HG02885 (cell line): ENCODE measurements at regions not wholly inside any gene's neighbourhood (a gene's known extent, or its start where the extent isn't known, plus 50 kb on each side); places are given as distances from the start of the nearest gene placed in this dataset.
"Not testable (repeated sequence)": the region's sequence is repeated elsewhere in the genome, so short reads cannot be mapped to it uniquely, and the experiment has no call there.

Experiments
- ATAC-seq: cut with Tn5 transposase; IDR thresholded peaks from one replicate; pipeline ENCODE4 v1.9.1; 2021; ENCODE audit warnings: mild to moderate bottlenecking; ENCODE audit not compliant: unreplicated experiment, poor library complexity

DNA sequence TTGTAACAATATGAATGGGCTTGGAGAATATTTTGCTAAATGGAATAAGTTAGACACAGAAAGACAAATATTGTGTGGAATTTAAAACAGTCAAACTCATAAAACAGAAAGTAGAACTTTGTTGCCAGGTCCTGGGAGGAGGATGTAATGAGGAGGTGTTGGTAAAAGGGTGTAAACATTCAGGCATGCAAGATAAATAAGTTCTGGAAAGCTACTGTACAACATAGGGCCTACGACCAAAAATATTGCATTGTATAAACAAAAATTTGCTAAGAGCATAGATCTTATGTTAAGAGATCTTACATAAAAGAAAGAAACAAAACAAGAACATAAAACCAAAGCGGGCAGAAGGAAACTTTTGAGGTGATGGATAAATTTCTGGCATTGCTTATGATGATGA lies 1907.8 kb upstream of the PCDH20 start:
- ATAC-seq = no peak

DNA sequence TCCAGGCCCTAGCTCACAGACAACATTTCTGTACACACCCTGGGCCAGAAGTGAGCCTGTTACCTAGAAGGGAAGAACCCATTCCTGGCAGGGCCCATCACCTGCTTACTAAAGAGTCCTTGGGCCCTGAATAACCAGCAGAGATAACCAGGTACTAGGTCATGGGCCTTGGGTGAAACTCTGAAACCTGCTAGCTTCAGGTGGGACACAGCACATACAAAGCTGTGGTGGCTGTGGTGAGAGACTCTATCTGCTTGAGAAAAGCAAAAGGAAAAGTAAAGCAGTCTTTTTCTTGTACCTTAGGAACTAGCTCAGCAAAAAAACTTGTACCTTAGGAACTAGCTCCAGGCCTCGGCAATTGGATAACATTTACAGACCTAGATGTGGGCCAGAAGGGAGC lies 1895.9 kb upstream of the PCDH20 start:
- ATAC-seq = no peak

DNA sequence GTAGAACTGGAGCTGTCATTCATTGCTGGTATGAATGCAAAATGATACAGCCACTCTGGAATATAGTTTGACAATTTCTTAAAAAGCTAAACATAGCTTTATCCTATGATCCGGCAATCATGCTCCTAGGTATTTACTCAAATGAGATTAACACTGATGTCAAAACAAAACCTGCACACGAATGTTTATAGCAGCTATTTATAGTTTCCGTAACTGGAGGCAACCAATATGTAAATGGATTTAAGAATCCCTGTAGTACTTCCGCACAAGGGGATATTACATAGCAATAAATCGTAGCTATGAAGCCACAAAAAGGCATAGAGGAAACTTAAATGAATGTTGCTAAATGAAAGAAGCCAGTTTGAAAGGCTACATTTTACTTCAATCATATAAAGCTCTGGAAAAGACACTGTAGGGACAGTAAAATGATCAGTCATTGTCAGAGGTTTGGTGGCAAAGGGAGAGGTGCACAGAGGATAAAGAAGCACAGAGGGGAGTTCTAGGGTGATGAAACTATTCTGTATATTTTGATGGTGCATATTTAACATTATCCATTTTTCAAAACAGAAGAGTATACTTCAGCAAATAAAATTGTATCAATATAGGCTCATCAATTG lies 1893.0 kb upstream of the PCDH20 start:
- ATAC-seq = no peak

DNA sequence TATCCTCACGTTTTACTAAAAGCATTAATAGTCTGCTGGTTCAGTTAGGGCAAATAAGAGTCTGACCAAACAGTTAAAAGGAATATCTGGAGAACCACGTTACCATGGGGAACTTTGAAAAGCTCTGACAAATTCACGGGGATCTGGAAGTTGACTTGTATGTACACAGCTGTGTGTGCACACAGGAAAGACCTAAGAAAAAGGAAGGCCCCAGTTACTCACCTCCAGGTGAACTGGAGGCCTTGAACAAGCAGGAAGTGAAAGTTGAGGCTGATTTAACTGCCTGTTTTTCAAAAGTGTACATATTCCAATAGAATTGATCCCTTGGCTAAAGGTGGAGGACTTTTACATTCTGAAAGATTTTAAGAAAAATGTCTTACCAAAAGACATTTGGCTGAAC lies 1891.6 kb upstream of the PCDH20 start:
- ATAC-seq = no peak

DNA sequence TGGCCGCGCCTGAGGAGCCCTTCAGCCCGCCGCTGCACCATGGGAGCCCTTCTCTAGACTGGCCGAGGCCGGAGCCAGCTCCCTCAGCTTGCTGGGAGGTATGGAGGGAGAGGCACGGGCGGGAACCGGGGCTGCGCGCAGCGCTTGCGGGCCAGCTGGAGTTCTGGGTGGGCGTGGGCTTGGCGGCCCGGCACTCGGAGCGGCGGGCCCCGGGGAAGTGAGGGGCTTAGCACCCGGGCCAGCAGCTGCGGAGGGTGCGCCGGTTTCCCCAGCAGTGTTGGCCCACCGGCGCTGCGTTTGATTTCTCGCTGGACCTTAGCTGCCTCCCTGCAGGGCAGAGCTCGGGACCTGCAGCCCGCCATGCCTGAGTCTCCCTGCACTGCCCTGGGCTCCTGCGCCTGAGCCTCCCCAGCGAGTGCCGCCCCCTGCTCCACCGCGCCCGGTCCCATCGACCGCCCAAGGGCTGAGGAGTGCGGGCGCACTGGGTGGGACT lies 1890.0 kb upstream of the PCDH20 start:
- ATAC-seq = no peak

DNA sequence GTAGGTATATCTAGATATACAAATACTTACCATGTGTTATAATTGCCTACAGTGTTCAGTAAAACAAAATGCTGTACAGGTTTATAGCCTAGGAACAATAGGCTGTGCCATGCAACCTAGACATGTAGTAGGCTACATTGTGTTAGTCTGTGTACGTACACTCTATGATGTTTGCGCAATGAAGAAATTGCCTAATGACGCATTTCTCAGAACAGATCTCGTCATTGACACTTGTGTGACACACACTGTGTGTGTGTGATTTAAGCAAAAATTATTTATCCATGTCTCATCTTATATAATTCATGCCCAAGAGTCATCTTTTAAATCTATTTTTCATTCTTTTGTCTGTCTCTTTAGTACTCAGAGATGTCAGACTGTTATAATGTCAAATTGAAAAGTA lies 1888.8 kb upstream of the PCDH20 start:
- no peak for ATAC-seq

DNA sequence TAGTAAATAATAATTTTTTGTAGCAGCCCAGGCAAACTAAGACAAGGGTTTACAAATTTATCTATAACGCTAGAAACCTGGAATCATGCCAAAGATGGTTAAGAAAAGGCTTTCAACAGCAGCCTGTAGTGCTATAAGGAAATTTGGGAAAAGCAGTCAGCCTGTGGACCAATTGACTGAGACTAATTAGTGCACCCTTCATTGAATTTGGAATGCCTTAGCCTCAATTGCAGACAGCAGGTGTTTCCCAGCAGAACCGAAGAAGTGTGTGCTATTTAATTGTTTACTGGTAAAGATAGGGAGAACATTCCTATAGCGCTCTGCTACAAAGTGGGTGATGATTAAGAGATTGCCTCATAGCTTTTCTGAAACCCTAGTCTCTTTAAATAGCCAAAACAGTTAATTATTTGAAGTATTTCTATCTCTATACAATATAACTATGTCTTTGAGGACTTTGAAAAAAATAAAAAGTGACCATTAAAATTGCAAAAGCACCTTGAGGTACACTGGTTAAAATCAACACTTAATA lies 1884.3 kb upstream of the PCDH20 start:
- no peak for ATAC-seq

DNA sequence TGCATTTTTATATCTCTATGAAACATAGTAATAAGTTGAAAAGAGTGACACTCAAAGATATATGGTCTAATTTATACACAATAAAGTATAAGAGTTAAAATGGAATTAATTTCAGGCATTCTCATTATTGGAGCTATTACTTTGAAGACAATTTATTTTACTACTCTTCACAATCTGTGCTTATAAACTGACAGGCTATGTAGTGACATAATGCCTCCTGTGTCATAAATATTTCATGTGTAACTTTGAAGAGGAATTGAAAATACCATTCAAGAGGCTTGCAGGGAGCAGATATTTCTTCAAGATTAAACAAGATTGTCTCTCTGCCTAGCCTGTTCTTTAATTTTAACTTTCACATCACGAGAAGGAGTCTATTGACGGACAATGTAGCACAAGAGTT lies 1881.5 kb upstream of the PCDH20 start:
- no peak for ATAC-seq

DNA sequence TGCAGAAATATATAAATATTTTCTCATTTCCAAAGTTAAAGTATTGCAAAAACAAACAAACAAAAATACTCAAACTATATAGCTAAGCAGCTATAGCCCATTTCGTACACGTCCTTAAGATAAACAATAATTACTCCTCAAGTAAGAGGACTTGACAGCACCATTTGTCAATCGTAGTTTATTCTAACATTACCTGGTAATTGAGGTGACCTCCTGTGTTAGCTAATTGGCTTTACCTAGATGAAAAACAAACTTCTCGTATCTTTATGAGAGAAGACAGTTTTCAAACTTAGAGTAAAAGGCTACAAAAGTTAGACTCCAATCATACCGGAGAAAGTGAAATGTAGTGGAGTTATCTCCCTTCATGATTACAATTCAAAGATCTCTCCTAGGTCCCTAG lies 1876.1 kb upstream of the PCDH20 start:
- ATAC-seq = no peak

DNA sequence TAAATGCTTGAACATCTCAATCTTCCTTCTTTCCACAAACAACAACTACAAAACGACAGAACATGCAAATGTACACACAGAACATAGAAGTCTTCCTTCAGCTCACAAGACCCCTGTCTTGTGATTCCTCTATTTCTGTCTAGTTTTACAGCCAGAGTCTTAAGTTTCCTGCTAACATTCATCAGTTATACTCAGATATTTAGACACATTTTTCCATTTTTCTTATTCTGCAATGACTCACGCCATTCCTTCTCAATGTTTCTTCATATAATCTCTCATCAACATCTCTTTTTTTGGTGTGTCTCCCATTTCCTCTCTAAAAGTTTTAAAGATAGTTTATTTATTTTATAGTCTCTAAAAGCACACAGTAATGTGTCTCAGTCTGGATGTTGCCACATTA lies 1872.9 kb upstream of the PCDH20 start:
- no peak for ATAC-seq

DNA sequence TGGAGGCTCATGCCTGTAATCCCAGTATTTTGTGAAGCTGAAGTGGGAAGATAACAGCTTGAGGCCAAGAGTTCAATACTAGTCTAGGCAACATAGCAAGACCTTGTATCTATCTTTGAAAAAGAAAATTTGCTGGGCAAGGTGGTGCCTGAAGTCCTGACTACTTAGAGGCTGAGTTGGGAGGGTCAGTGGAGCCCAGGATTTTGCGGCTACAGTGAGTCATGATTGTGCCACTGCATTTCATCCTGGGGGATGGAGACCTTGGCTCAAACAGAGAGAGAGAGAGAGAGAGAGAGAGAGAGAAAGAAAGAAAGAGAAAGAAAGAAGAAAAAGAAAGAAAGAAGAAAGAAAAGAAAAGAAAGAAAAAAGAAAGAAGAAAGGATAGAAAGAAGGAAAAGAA lies 1872.3 kb upstream of the PCDH20 start:
- no peak for ATAC-seq

DNA sequence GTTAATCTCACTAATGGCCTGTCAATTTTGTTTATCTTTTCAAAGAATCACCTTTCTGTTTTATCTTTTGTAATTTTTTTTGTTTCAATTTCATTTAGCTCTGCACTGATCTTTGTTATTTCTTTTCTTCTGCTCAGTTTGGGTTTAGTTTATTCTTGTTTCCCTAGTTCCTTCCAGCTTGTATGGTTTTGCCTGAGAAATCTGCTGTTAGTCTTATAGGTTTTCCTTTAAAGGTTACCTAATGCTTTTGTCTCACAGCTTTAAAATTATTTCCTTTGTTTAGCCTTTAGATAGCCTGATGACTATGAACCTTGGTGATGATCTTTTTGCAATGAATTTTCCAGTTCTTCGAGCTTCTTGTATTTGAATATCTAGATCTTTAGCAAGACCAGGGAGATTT lies 1869.8 kb upstream of the PCDH20 start:
- no peak for ATAC-seq

DNA sequence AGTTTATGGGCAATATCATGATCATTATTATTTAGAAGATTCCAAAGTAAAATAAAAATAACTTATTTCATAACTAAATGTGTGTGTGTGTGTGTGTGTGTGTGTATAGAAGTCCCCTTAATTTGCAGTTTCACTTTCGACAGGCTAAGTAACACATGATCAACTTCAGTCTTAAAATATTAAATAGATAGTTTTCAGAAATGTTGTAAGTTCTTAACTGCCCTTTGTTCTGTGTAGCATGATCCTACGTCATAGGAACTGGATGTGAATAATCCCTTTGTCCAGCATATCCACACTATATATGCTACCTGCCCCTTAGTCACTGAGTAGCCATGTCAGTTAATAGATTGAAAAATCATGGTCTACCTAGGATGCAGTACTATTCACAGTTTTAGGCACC lies 1863.5 kb upstream of the PCDH20 start:
- ATAC-seq = no peak

DNA sequence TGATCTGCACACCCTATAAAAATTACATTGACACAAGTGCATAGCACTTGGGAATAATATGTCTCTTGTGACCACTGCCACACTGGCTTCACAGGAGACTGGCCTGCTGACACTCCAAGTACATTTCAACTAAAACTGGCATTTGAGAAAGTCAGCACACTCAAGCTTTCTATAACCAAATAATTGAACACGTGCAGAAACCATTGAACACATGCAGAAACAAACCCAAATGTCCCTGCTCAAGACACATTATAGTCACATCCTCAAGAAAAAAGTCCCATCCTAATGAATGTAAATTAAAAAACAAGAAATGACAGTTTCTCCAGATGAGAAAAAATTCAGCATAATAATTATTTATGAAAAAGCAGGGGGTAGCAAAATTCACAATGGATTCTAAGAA lies 1859.1 kb upstream of the PCDH20 start:
- ATAC-seq = no peak

DNA sequence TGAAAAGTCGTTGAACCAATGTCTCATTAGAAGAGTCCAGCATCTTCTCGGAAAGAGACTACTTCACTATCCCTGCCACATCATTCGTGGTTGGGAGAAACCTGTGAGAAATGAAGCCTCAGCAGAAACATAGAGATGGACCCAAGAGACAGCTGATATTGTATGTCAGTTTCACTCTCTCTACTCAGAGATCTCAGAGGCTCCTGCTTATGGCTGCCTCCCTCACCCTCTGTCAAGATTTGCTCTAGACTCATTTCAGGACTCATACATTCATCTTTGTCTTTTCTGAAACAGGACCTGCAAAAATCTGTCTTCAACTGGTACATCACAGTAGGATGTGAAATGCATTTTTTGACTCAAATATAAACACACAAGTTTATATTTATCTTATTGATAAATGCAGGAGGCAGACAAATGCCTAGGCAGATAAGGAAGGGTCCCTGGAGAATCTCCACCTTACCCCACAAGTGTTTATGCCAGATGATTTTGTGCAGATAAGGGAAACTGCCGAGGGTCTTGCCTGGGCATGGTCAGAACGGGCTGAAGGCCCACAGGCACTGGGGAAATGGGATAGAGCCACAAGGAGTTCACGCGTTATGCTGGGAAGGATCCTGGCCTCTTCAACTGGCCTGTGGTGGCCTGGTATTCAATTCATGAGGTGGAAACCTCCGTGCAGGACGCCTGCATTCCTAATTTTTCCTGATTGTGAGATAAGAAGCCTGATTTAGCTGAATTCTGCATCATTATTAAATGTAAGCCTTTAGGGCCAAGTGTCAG lies 1834.0 kb upstream of the PCDH20 start:
- no peak for ATAC-seq

DNA sequence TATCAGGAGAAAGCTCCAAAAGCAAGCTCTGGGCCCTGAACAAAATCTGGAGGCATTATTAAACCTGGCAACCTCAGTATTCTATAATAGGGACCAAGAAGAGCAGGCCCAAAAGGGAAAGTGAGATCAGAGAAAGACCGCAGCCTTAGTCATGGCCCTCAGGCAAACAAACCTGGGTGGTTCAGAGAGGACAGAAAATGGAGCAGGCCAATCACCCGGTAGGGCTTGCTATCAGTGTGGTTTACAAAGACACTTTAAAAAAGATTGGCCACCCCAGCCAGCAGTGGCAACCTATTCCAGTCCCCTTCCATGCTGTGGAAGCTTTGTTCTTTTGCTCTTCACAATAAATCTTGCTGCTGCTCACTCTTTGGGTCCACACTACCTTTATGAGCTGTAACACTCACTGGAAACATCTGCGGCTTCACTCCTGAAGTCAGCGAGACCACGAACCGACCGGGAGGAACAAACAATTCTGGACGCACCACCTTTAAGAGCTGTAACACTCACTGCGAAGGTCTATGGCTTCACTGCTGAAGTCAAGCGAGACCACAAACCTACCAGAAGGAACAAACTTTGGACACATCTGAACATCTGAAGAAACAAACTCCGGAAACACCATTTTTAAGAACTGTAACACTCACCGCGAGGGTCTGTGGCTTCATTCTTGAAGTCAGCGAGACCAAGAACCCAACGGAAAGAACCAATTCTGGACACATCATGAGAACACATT lies 1821.2 kb upstream of the PCDH20 start:
- not testable (repeated sequence) for ATAC-seq

DNA sequence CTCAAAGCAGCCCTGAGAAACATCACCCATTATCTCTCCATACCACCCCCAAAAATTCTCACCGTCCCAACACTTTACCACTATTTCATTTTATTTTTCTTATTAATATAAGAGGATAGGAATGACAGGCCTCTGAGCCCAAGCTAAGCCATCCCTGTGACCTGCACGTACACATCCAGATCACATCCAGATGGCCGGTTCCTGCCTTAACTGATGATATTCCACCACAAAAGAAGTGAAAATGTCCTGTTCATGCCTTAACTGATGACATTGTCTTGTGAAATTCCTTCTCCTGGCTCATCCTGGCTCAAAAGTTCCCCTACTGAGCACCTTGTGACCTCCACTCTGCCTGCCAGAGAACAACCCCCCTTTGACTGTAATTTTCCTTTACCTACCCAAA lies 1802.9 kb upstream of the PCDH20 start:
- not testable (repeated sequence) for ATAC-seq

DNA sequence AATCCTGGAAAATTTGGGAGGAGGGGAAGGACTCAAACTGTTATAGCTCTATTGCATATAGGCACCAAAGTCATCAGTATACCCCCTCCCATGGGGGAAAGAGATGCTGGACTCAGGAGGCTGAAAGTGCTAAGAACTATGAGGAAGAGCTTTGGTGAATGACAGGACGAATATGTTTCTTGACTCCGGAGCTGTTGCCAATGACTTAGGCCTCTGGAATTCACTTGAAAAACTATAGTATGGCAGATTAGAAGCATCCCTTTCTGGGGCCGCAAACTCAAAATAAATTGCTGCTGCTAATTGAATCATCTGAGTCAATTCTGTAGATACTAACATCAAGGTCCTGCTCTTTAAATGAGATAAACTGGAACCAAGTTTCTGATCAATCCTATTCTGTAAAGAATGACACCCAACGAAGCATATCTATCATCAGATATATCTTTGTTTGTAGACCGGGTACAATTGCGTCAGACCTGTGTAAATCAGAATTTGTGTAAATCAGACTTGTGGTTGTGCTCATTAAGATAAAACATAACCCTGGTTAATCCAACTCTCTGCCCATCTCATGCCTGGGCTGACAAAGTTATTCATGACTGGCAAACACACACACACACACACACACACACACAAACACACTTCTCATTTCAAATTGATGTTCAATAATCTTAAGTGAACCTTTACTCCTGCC lies 1793.8 kb upstream of the PCDH20 start:
- ATAC-seq = no peak

DNA sequence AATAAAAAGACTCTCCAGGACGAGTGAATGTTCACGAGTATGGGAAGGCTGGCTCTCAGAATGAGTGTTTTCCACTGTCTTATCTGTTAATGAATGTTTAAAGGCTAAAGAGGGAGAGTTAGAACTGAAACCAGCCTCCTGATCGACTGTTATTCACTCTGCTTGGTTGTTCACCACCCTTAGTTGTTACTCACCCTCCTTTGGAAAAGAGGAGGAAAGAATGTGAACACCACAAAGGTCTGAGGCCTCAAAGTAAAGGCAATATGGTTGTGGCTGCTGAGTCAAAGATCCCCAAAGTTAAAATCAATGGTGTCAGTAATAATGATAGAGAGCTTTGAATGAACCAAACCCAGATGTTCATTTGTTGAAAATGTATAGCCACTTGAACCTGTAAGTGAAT lies 1793.2 kb upstream of the PCDH20 start:
- no peak for ATAC-seq

DNA sequence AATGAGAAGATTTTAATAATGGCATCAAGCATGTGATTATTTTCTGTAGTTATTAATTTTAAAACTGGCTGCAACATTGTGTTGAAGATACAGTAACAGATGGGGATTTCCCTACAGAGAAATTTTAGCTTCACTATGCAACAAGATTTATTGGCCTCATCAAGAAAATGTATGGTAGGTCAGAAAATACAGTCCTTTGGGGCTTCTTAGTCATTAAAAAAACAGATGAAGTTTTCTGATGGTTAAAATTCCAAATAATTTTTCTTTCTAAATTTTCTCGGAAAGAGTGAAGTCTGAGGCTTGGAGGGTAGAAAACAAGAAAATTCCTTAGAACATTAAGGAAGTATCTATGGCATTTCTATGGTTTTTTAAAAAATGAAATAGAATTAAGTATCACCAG lies 1790.8 kb upstream of the PCDH20 start:
- no peak for ATAC-seq

DNA sequence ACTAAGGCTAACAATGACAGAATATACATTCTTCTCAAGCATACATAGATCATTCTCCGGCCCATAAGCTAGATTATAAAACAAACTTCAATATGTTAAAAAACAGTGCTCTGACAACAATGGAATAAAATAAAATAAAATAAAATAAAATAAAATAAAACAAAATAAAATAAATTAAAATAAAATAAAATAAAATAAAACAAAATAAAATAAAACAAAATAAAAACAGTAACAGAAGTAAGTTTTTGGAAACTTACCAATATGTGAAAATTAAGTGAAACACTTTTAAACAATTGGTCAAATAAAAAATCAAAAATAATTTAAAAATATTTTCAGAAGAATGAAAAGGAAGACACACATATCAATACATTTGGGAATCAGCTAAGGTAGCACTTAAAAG lies 1785.8 kb upstream of the PCDH20 start:
- ATAC-seq = no peak
